ENCODE measurements at regions not wholly inside any gene's neighbourhood (a gene's known extent, or its start where the extent isn't known, plus 50 kb on each side); places are given as distances from the start of the nearest gene placed in this dataset.

GRCh38 chr20:6231556-6231955 is 108.7 kb upstream of the FERMT1 start:
- H3K14ac ChIP-seq (ENCODE audit: insufficient read length), result no peak overlapping the region
- H2BK20ac ChIP-seq (ENCODE audit: low read length), result no peak overlapping the region
- WGBS, 2 experiments (ENCODE audit: extremely low coverage in 1 of 2, insufficient coverage in 1 of 2, insufficient read length in 1 of 2, insufficient replicate concordance in 2 of 2, low coverage in 1 of 2, low lambda C conversion rate in 2 of 2, missing lambda C conversion rate in 1 of 2), result 50% methylated on average over 2 of the region's 2 CpGs; no CpG with 5 or more reads in 1 of the 2 experiments
- CTCF ChIA-PET (ENCODE audit: partially characterized antibody), result interaction anchor here (3.1 kb wide), 1 partner anchor 34 kb away, joined by 8 read pairs; no protein-coding TSS in a partner anchor
- H3K9me3 ChIP-seq (ENCODE audit: insufficient read depth in 2 of 2, low read depth in 1 of 2, low read length in 1 of 2), result no peaks in the 10 kb centered on the region
- H3K4me3 ChIP-seq (ENCODE audit: extremely low read depth in 1 of 4, insufficient read depth in 2 of 4, low read depth in 3 of 4, low read length in 4 of 4), result no peak overlapping the region
- H4K91ac ChIP-seq (replicated peaks; ENCODE audit: insufficient read length, low read length), result no peak overlapping the region
- H3K4ac ChIP-seq (replicated peaks; ENCODE audit: insufficient read length, low read depth, low read length), result no peak overlapping the region
- no peak overlapping the region for H2BK120ac ChIP-seq (replicated peaks; ENCODE audit: low read depth, low read length)
- H3K79me2 ChIP-seq (ENCODE audit: control insufficient read depth in 1 of 2, insufficient read depth in 2 of 2, low read length in 2 of 2), result no peaks in the 10 kb centered on the region
- H2BK5ac ChIP-seq (ENCODE audit: low read depth, low read length), result no peak overlapping the region
- no peak overlapping the region for H2BK15ac ChIP-seq (ENCODE audit: low read length)
- no peak overlapping the region for H3K4me2 ChIP-seq (ENCODE audit: insufficient read depth in 1 of 2, low read depth in 2 of 2, low read length in 2 of 2)
- no peak overlapping the region for H3K23ac ChIP-seq (ENCODE audit: insufficient read length)
- FAIRE-seq (no peak), DNase-seq (ENCODE audit: low read depth in 1 of 2, low spot score in 2 of 2) (no peak)
- no peaks in the 10 kb centered on the region for H3K4me1 ChIP-seq (replicated peaks in 1 of 4; ENCODE audit: control insufficient read depth in 3 of 4, insufficient read depth in 4 of 4, low read length in 3 of 4)
- no peak overlapping the region for H3K56ac ChIP-seq (replicated peaks; ENCODE audit: insufficient read length, low read depth, low read length)
- no peak overlapping the region for H2AFZ ChIP-seq (ENCODE audit: low read length)
- peaks cover 0 to 2% of the 10 kb centered on the region in 2 experiments for H4K20me1 ChIP-seq (replicated peaks in 1 of 2; ENCODE audit: control insufficient read depth in 1 of 2, insufficient read depth in 2 of 2, low read length in 2 of 2)
- no peak overlapping the region for H2AK5ac ChIP-seq (ENCODE audit: low read depth, low read length)
- no peak overlapping the region for H3K18ac ChIP-seq (ENCODE audit: extremely low read depth, low read length)
- peaks cover 0 to 1% (median 0%) of the 10 kb centered on the region in 4 experiments; a peak in 1 of 7 replicates for H3K27me3 ChIP-seq (replicated peaks in 1 of 4; ENCODE audit: control insufficient read depth in 3 of 4, extremely low read depth in 1 of 4, insufficient read depth in 3 of 4, low read length in 3 of 4)
- POLR2A ChIA-PET (ENCODE audit: partially characterized antibody), result no interaction called here
- no peaks in the 10 kb centered on the region for H3K79me1 ChIP-seq (ENCODE audit: low read depth, low read length)
- no peaks in the 10 kb centered on the region for H3K23me2 ChIP-seq (ENCODE audit: low read depth, low read length)
- no peak overlapping the region for H4K5ac ChIP-seq (ENCODE audit: insufficient read length, low read depth, low read length)
- no peaks in the 10 kb centered on the region for H3K36me3 ChIP-seq (ENCODE audit: control insufficient read depth in 2 of 4, insufficient read depth in 4 of 4, low read length in 3 of 4)
- no peak overlapping the region for H3K9ac ChIP-seq (replicated peaks in 1 of 4; ENCODE audit: extremely low read depth in 1 of 4, low read depth in 3 of 4, low read length in 3 of 4)
- H2BK12ac ChIP-seq (ENCODE audit: low read depth, low read length), result no peak overlapping the region
- no peak overlapping the region for H3K27ac ChIP-seq (ENCODE audit: low read depth, low read length)
- no peak overlapping the region for H4K8ac ChIP-seq (ENCODE audit: extremely low read depth, insufficient read depth, low read length)
- TF ChIP-seq FOSL1 (IDR thresholded peaks at IDR 0.05; ENCODE audit: insufficient read depth, low read depth, low read length) (no peak), CBX8 (IDR thresholded peaks at IDR 0.05; ENCODE audit: borderline replicate concordance, low read depth, low read length) (no peak), SIX5 (IDR thresholded peaks at IDR 0.05; ENCODE audit: low read depth, low read length) (no peak), POU5F1 (IDR thresholded peaks at IDR 0.05; ENCODE audit: low read depth, low read length) (no peak), BCL11A (IDR thresholded peaks at IDR 0.05; ENCODE audit: low read depth in 2 of 2, low read length in 2 of 2) (no peak), SP1 (IDR thresholded peaks at IDR 0.05; ENCODE audit: low read depth, low read length) (no peak), EZH2 (IDR thresholded peaks at IDR 0.05; ENCODE audit: low read depth, low read length, severe bottlenecking) (no peak), ATF2 (IDR thresholded peaks at IDR 0.05; ENCODE audit: low read length) (no peak), SIRT6 (IDR thresholded peaks at IDR 0.05; ENCODE audit: low read length) (no peak), NANOG (IDR thresholded peaks at IDR 0.05; ENCODE audit: insufficient read depth, low read depth, low read length, poor library complexity, severe bottlenecking) (no peak), ATF3 (IDR thresholded peaks at IDR 0.05; ENCODE audit: insufficient read depth, low read depth, low read length) (no peak), POLR2A (IDR thresholded peaks at IDR 0.05; ENCODE audit: control extremely low read depth in 1 of 2, low read depth in 2 of 2, low read length in 2 of 2) (no peak), CHD2 (IDR thresholded peaks at IDR 0.05; ENCODE audit: low read length) (no peak), BACH1 (IDR thresholded peaks at IDR 0.05; ENCODE audit: low read length) (no peak)
